HEK293T (cell line): ENCODE measurements at regions not wholly inside any gene's neighbourhood (a gene's known extent, or its start where the extent isn't known, plus 50 kb on each side); places are given as distances from the start of the nearest gene placed in this dataset.

ENCODE experiments used
- CTBP1 ChIP-seq: fragments of 450-650 bp; IDR thresholded peaks from 2 replicates; pipeline ENCODE4 v1.6.1; 2016; ENCODE audit warnings: borderline replicate concordance
- FOXM1 ChIP-seq: fragments of 450-650 bp; IDR thresholded peaks from 2 replicates; pipeline ENCODE4 v1.6.1; 2017; ENCODE audit warnings: mild to moderate bottlenecking, borderline replicate concordance

DNA sequence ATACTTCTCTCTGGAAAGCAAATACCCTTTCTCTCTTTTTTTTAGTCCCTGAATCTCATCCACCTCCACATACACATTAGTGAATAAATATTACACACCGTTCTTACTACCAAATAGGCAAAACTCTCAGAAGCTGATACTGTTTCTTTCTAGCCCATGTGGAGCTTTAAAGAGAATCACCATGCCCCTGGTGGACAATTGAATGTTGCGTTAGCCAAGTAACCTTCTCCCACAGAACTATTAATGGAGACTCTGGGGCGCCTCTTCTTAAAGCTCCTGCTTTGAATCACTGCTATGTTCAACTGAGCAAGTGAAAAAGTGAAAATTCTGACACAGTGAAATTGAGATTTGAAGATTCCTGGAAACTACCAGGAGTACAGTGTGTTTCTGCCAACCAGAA is 522.8 kb upstream of the CDH7 start:
- TF ChIP-seq FOXM1 (no peak), CTBP1 (no peak)
